Nephron progenitor cell (in vitro differentiated cells): ENCODE measurements at regions not wholly inside any gene's neighbourhood (a gene's known extent, or its start where the extent isn't known, plus 50 kb on each side); places are given as distances from the start of the nearest gene placed in this dataset.
A peak's percentile ranks its signal among the peaks of the same experiment; 100 is the strongest.

Experiments used
- DNase-seq: peaks from one replicate; pipeline ENCODE4 v3.0.0; 2021
- H3K27ac Mint-ChIP-seq: 2 replicates; pipeline ENCODE4 v1.8.0; 2021; ENCODE audit warnings: mild to moderate bottlenecking, moderate library complexity, mixed read lengths
- H3K27me3 Mint-ChIP-seq: 2 replicates; pipeline ENCODE4 v1.8.0; 2021; ENCODE audit warnings: mild to moderate bottlenecking, low read depth, mixed read lengths; ENCODE audit not compliant: poor library complexity
- H3K36me3 Mint-ChIP-seq: 2 replicates; pipeline ENCODE4 v1.8.0; 2021; ENCODE audit warnings: low read depth, mixed read lengths
- H3K4me1 Mint-ChIP-seq: 2 replicates; pipeline ENCODE4 v1.8.0; 2021; ENCODE audit warnings: mixed read lengths
- H3K4me3 Mint-ChIP-seq: 2 replicates; pipeline ENCODE4 v1.8.0; 2021; ENCODE audit warnings: mild to moderate bottlenecking, moderate library complexity, mixed read lengths
- H3K9me3 Mint-ChIP-seq: 2 replicates; pipeline ENCODE4 v1.8.0; 2021; ENCODE audit warnings: mild to moderate bottlenecking, moderate library complexity, mixed read lengths
- TF ChIP-seq, protein P1 (sequence below): fragments of 200-600 bp; sonication (generic); IDR thresholded peaks from 2 replicates; pipeline ENCODE4 v1.5.0; 2021; ENCODE audit warnings: antibody characterized with exemption

DNA sequence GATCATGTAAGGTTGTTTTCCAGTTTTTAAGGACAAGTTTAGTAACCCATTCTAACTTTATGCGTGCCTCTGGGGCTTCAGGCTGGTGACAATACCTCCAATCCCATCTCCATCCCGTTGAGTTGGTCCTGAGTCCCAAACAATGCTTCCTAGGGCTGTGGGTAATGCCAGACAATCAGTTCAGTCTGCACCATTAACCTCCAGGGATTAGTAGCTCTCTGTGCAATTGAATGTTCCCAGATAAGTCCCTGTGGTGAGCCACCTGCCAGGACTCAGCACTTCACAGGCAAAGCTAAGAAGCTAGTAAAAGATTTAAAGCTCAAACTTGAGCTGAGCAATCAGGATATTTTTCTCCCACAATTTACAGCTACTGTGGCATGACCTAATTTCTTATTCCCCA is 462.2 kb upstream of the PTBP2 start:
- H3K4me1 Mint-ChIP-seq, result peaks cover 23% of the 10 kb centered on the region
- DNase-seq, result no peak
- peaks cover 10% of the 10 kb centered on the region for H3K36me3 Mint-ChIP-seq
- peak overlapping the region; percentile 71 for H3K27ac Mint-ChIP-seq
- H3K9me3 Mint-ChIP-seq, result peaks cover 13% of the 10 kb centered on the region
- no peaks in the 10 kb centered on the region for H3K27me3 Mint-ChIP-seq
- H3K4me3 Mint-ChIP-seq, result no peak overlapping the region
- TF ChIP-seq, protein P1, sequence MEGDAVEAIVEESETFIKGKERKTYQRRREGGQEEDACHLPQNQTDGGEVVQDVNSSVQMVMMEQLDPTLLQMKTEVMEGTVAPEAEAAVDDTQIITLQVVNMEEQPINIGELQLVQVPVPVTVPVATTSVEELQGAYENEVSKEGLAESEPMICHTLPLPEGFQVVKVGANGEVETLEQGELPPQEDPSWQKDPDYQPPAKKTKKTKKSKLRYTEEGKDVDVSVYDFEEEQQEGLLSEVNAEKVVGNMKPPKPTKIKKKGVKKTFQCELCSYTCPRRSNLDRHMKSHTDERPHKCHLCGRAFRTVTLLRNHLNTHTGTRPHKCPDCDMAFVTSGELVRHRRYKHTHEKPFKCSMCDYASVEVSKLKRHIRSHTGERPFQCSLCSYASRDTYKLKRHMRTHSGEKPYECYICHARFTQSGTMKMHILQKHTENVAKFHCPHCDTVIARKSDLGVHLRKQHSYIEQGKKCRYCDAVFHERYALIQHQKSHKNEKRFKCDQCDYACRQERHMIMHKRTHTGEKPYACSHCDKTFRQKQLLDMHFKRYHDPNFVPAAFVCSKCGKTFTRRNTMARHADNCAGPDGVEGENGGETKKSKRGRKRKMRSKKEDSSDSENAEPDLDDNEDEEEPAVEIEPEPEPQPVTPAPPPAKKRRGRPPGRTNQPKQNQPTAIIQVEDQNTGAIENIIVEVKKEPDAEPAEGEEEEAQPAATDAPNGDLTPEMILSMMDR, result no peak

DNA sequence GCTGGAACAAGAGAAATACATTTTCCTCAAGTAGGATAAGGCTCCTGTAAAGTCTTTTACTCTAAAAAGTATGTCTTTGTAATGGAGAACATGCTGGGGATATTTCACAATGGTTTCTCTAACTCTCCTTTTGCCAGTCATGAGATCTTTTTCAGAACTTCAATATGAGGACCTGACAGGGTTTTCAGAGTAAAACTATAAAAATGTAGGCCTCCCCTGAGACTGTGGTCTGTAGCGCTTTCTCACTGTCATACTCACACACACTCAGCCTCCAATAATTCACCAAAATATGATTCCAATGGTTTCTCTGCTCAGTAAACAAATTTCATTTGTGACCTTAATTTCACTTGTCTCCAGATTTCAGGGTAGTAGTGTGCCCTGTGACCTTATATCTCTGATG is 440.1 kb upstream of the PTBP2 start:
- no peak for DNase-seq
- TF ChIP-seq, protein P1, result no peak
- peaks cover 34% of the 10 kb centered on the region for H3K9me3 Mint-ChIP-seq
- no peaks in the 10 kb centered on the region for H3K4me1 Mint-ChIP-seq
- no peak overlapping the region for H3K27ac Mint-ChIP-seq
- H3K4me3 Mint-ChIP-seq, result no peak overlapping the region
- H3K36me3 Mint-ChIP-seq, result peaks cover 10% of the 10 kb centered on the region
- H3K27me3 Mint-ChIP-seq, result peaks cover 6% of the 10 kb centered on the region

DNA sequence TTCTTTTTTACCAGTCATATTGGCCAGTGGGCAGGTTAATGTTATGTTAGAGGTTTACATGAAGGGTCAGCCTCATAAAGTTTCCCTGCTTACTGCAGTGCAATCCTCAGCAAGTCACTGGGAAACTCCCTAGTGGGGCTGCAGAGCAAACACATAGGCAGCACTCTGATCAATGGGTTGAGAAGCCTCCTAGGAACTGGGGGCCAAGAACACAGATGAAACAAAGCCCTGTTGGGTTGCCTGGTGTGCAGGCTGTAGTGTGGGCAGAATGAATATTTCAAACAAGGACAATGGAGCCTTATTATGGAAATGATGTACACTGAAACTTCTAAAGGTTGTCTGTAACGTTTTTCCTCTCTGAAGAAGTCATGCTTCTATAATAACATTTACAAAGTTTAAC is 431.6 kb upstream of the PTBP2 start:
- no peak for DNase-seq
- peaks cover 6% of the 10 kb centered on the region for H3K4me1 Mint-ChIP-seq
- peaks cover 10% of the 10 kb centered on the region for H3K36me3 Mint-ChIP-seq
- H3K27me3 Mint-ChIP-seq, result no peaks in the 10 kb centered on the region
- H3K4me3 Mint-ChIP-seq, result no peak overlapping the region
- no peak overlapping the region for H3K27ac Mint-ChIP-seq
- H3K9me3 Mint-ChIP-seq, result peaks cover 32% of the 10 kb centered on the region
- TF ChIP-seq, protein P1, result no peak

DNA sequence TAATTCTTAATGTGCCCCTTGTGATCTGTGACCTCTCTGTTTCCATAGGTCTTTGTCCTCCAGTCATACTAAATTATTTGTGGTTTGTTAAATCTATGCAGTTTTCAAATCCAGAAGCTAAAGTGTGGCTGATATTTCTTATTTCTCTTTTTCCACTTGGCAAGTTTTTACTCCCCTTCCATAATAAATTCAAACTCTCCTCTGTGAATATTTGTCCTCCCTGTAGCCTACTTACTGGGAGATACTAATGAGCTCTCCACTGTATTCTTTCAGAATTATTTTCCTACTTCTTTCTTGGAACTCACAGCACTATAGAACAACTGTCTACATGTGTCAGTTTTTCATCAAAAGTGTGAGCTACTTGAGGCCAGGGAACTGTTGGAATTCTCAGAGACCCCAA is 430.8 kb upstream of the PTBP2 start:
- Mint-ChIP-seq H3K9me3 (peaks cover 27% of the 10 kb centered on the region), H3K27ac (no peak overlapping the region), H3K36me3 (peaks cover 10% of the 10 kb centered on the region), H3K27me3 (no peaks in the 10 kb centered on the region), H3K4me3 (no peak overlapping the region), H3K4me1 (peaks cover 6% of the 10 kb centered on the region)
- TF ChIP-seq, protein P1, result no peak
- DNase-seq, result no peak

DNA sequence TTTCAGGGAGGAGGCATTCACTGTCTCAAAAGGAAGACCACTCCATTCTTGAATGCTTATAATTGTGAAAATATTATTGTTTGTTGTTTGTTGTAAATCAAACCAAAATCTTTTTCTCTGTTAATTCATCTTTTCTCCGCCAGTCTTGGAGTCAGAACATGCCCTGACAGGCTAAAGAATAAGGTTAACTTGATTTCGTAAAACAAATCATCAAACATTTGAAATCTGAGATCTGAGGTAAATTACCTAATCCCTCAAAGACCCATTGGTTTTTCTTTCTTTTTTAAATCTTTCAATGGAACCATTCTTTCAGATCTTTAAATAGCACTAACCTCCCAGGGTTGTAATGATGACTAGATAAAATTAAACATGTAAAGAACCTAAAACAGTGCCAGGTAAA is 430.1 kb upstream of the PTBP2 start:
- H3K27ac Mint-ChIP-seq, result no peak overlapping the region
- no peak for DNase-seq
- no peak overlapping the region for H3K4me3 Mint-ChIP-seq
- H3K4me1 Mint-ChIP-seq, result peaks cover 6% of the 10 kb centered on the region
- peaks cover 20% of the 10 kb centered on the region for H3K9me3 Mint-ChIP-seq
- TF ChIP-seq, protein P1, result no peak
- H3K27me3 Mint-ChIP-seq, result no peaks in the 10 kb centered on the region
- peaks cover 7% of the 10 kb centered on the region for H3K36me3 Mint-ChIP-seq

DNA sequence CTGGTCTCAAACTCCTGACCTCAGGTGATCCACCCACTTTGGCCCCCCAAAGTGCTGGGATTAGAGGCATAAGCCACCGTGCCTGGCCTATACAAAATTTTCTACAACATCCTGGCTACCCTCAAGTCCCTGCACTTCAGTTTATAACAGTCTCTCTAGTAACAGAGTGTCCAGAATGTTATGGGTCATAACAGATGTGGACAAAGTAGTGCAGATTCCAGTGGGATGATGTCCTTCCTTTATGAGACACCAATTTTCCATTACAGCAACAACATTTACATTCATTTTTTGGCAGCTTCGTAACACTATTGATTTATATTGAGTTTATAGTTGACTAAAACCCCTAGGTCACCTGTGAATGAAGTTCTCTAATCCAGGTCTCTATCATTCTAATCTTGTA is 429.4 kb upstream of the PTBP2 start:
- Mint-ChIP-seq H3K4me3 (no peak overlapping the region), H3K27ac (no peak overlapping the region), H3K36me3 (peaks cover 4% of the 10 kb centered on the region), H3K27me3 (no peaks in the 10 kb centered on the region), H3K4me1 (peaks cover 6% of the 10 kb centered on the region), H3K9me3 (peaks cover 13% of the 10 kb centered on the region)
- no peak for DNase-seq
- TF ChIP-seq, protein P1, result no peak
